Myocyte (in vitro differentiated cells): ENCODE measurements at regions not wholly inside any gene's neighbourhood (a gene's known extent, or its start where the extent isn't known, plus 50 kb on each side); places are given as distances from the start of the nearest gene placed in this dataset.
A peak's percentile ranks its signal among the peaks of the same experiment; 100 is the strongest.

Experiments used
- DNase-seq: peaks from one replicate; pipeline ENCODE4 v3.0.0-alpha.2; 2012; ENCODE audit warnings: low read depth

- DNase-seq: no peak
These were observed 87.4 kb upstream of the NGF start for GRCh38 chr1:115425442-115425841.

- DNase-seq: no peak
These were observed 85.7 kb upstream of the NGF start for GRCh38 chr1:115423776-115424175.

- DNase-seq: no peak
These were observed 81.5 kb upstream of the NGF start for GRCh38 chr1:115419571-115419970.

- DNase-seq: peak; percentile 54
These were observed 75.6 kb upstream of the NGF start for GRCh38 chr1:115413621-115414020.

- DNase-seq: no peak
These were observed 75.2 kb upstream of the NGF start for GRCh38 chr1:115413208-115413607.

GRCh38 chr1:115412733-115413132, 74.7 kb upstream of the NGF start:
- no peak for DNase-seq

- no peak for DNase-seq
These were observed 74.2 kb upstream of the NGF start for GRCh38 chr1:115412286-115412685.

GRCh38 chr1:115411371-115412063, 73.5 kb upstream of the NGF start:
- DNase-seq: peak; percentile 30

- DNase-seq: no peak
These were observed 71.3 kb upstream of the NGF start for GRCh38 chr1:115409094-115410015.

GRCh38 chr1:115408533-115408932, 70.5 kb upstream of the NGF start:
- no peak for DNase-seq

- DNase-seq: no peak
These were observed 66.9 kb upstream of the NGF start for GRCh38 chr1:115404911-115405310.

GRCh38 chr1:115402753-115403184, 64.7 kb upstream of the NGF start:
- DNase-seq: no peak

- DNase-seq: no peak
These were observed 63.6 kb upstream of the NGF start for GRCh38 chr1:115401676-115402075.

GRCh38 chr1:115400891-115401290, 62.8 kb upstream of the NGF start:
- no peak for DNase-seq

- no peak for DNase-seq
These were observed 62.4 kb upstream of the NGF start for GRCh38 chr1:115400426-115400825.

GRCh38 chr1:115398745-115399144, 60.7 kb upstream of the NGF start:
- DNase-seq: no peak
